Activated CD4-positive, alpha-beta T cell treated with anti-CD3 and anti-CD28 coated beads, Interleukin-2, amount 10 ng/mL, durations not matched to agents 7 days and 5 days (primary cell): ENCODE measurements at regions not wholly inside any gene's neighbourhood (a gene's known extent, or its start where the extent isn't known, plus 50 kb on each side); places are given as distances from the start of the nearest gene placed in this dataset.

Experiments
- CTCF ChIA-PET: fragments of 350-600 bp; sonication (Branson Sonifier 250); formaldehyde crosslinking; loops from one replicate; lab custom pipeline; 2021; ENCODE audit warnings: antibody characterized with exemption; lab: Charles Lee
- POLR2A ChIA-PET: fragments of 350-600 bp; sonication (Branson Sonifier 250); formaldehyde crosslinking; loops from one replicate; lab custom pipeline; 2021; ENCODE audit warnings: antibody characterized with exemption; lab: Charles Lee
- DNase-seq: peaks from one replicate; pipeline ENCODE4 v3.0.0-alpha.2; 2020
- H3K27ac Mint-ChIP-seq: one replicate; pipeline ENCODE4 v1.8.0; 2021; ENCODE audit warnings: mild to moderate bottlenecking, moderate library complexity, mixed read lengths
- H3K27me3 Mint-ChIP-seq: one replicate; pipeline ENCODE4 v1.8.0; 2021; ENCODE audit warnings: mixed read lengths
- H3K36me3 Mint-ChIP-seq: one replicate; pipeline ENCODE4 v1.8.0; 2021; ENCODE audit warnings: low read depth, mixed read lengths
- H3K4me1 Mint-ChIP-seq: one replicate; pipeline ENCODE4 v1.8.0; 2021; ENCODE audit warnings: mixed read lengths
- H3K4me3 Mint-ChIP-seq: one replicate; pipeline ENCODE4 v1.8.0; 2021; ENCODE audit warnings: mild to moderate bottlenecking, moderate library complexity, mixed read lengths
- H3K9me3 Mint-ChIP-seq: one replicate; pipeline ENCODE4 v1.8.0; 2021; ENCODE audit warnings: mixed read lengths

- peak; percentile 31 for DNase-seq
- no peaks in the 10 kb centered on the region for H3K27me3 Mint-ChIP-seq
- CTCF ChIA-PET, result interaction anchor here (1.0 to 2.7 kb wide), 2 partner anchors 12 to 19 kb away, joined by 4 to 6 read pairs; no protein-coding TSS in a partner anchor
- no peak overlapping the region for H3K4me3 Mint-ChIP-seq
- H3K9me3 Mint-ChIP-seq, result no peaks in the 10 kb centered on the region
- H3K27ac Mint-ChIP-seq, result no peak overlapping the region
- POLR2A ChIA-PET, result no interaction called here
- H3K4me1 Mint-ChIP-seq, result peaks cover 60% of the 10 kb centered on the region
- H3K36me3 Mint-ChIP-seq, result peaks cover 30% of the 10 kb centered on the region
Measured at GRCh38 chr6:144585217-144585814, 300.2 kb downstream of the UTRN start.

GRCh38 chr6:144586986-144587385 is 301.9 kb downstream of the UTRN start:
- no peak for DNase-seq
- CTCF ChIA-PET, result interaction anchor here (1.7 kb wide), 1 partner anchor 10 kb away, joined by 4 read pairs; no protein-coding TSS in a partner anchor
- Mint-ChIP-seq H3K27me3 (no peaks in the 10 kb centered on the region), H3K27ac (no peak overlapping the region), H3K9me3 (no peaks in the 10 kb centered on the region), H3K36me3 (peaks cover 27% of the 10 kb centered on the region), H3K4me3 (no peak overlapping the region), H3K4me1 (peaks cover 46% of the 10 kb centered on the region)
- POLR2A ChIA-PET, result no interaction called here

GRCh38 chr6:144588697-144589325 is 303.7 kb downstream of the UTRN start:
- ChIA-PET CTCF (interaction anchor here (0.6 to 1.7 kb wide), 3 partner anchors 8 to 70 kb away, joined by 3 to 5 read pairs (median 4); no protein-coding TSS in a partner anchor), POLR2A (no interaction called here)
- Mint-ChIP-seq H3K4me3 (no peak overlapping the region), H3K27me3 (no peaks in the 10 kb centered on the region), H3K9me3 (peaks cover 4% of the 10 kb centered on the region), H3K4me1 (peaks cover 31% of the 10 kb centered on the region), H3K27ac (no peak overlapping the region), H3K36me3 (peaks cover 40% of the 10 kb centered on the region)
- DNase-seq, result no peak

- DNase-seq, result no peak
- peaks cover 4% of the 10 kb centered on the region for H3K9me3 Mint-ChIP-seq
- CTCF ChIA-PET, result interaction anchor here (1.0 kb wide), 1 partner anchor 24 kb away, joined by 3 read pairs; no protein-coding TSS in a partner anchor
- no peak overlapping the region for H3K4me3 Mint-ChIP-seq
- peaks cover 43% of the 10 kb centered on the region for H3K36me3 Mint-ChIP-seq
- no peaks in the 10 kb centered on the region for H3K27me3 Mint-ChIP-seq
- peaks cover 19% of the 10 kb centered on the region for H3K4me1 Mint-ChIP-seq
- POLR2A ChIA-PET, result interaction anchor here (0.6 kb wide), 2 partner anchors 220 to 1620 kb away, joined by 3 to 5 read pairs; no protein-coding TSS in a partner anchor
- no peak overlapping the region for H3K27ac Mint-ChIP-seq
Measured at GRCh38 chr6:144590532-144590931, 305.4 kb downstream of the UTRN start.

GRCh38 chr6:144593392-144593791 is 308.3 kb downstream of the UTRN start:
- H3K4me3 Mint-ChIP-seq, result no peak overlapping the region
- DNase-seq, result no peak
- H3K27me3 Mint-ChIP-seq, result no peaks in the 10 kb centered on the region
- ChIA-PET CTCF (no interaction called here), POLR2A (no interaction called here)
- no peak overlapping the region for H3K27ac Mint-ChIP-seq
- H3K9me3 Mint-ChIP-seq, result peaks cover 8% of the 10 kb centered on the region
- H3K4me1 Mint-ChIP-seq, result peaks cover 9% of the 10 kb centered on the region
- H3K36me3 Mint-ChIP-seq, result peaks cover 45% of the 10 kb centered on the region

- ChIA-PET POLR2A (no interaction called here), CTCF (interaction anchor here (0.9 kb wide), 1 partner anchor 1916 kb away, joined by 3 read pairs; no protein-coding TSS in a partner anchor)
- Mint-ChIP-seq H3K27ac (no peak overlapping the region), H3K36me3 (peaks cover 47% of the 10 kb centered on the region), H3K4me1 (peaks cover 13% of the 10 kb centered on the region), H3K4me3 (no peak overlapping the region), H3K27me3 (no peaks in the 10 kb centered on the region), H3K9me3 (peaks cover 8% of the 10 kb centered on the region)
- no peak for DNase-seq
Measured at GRCh38 chr6:144594585-144594984, 309.4 kb downstream of the UTRN start.

- H3K36me3 Mint-ChIP-seq, result peaks cover 49% of the 10 kb centered on the region
- peaks cover 13% of the 10 kb centered on the region for H3K4me1 Mint-ChIP-seq
- ChIA-PET CTCF (no interaction called here), POLR2A (no interaction called here)
- H3K4me3 Mint-ChIP-seq, result no peak overlapping the region
- H3K27me3 Mint-ChIP-seq, result no peaks in the 10 kb centered on the region
- DNase-seq, result no peak
- H3K27ac Mint-ChIP-seq, result no peak overlapping the region
- peaks cover 11% of the 10 kb centered on the region for H3K9me3 Mint-ChIP-seq
Measured at GRCh38 chr6:144595266-144595665, 310.1 kb downstream of the UTRN start.

- Mint-ChIP-seq H3K9me3 (peaks cover 19% of the 10 kb centered on the region), H3K27me3 (no peaks in the 10 kb centered on the region), H3K27ac (no peak overlapping the region), H3K4me1 (peaks cover 27% of the 10 kb centered on the region), H3K4me3 (no peak overlapping the region), H3K36me3 (peaks cover 52% of the 10 kb centered on the region)
- POLR2A ChIA-PET, result no interaction called here
- DNase-seq, result no peak
- CTCF ChIA-PET, result interaction anchor here (0.6 to 1.4 kb wide), 2 partner anchors 14 to 446 kb away, joined by 4 to 6 read pairs; no protein-coding TSS in a partner anchor
Measured at GRCh38 chr6:144597511-144597910, 312.4 kb downstream of the UTRN start.

GRCh38 chr6:144599615-144600014 is 314.5 kb downstream of the UTRN start:
- Mint-ChIP-seq H3K4me3 (no peak overlapping the region), H3K9me3 (peaks cover 15% of the 10 kb centered on the region), H3K27me3 (no peaks in the 10 kb centered on the region), H3K36me3 (peaks cover 44% of the 10 kb centered on the region), H3K4me1 (peaks cover 40% of the 10 kb centered on the region), H3K27ac (no peak overlapping the region)
- CTCF ChIA-PET, result no interaction called here
- DNase-seq, result no peak
- POLR2A ChIA-PET, result interaction anchor here (0.7 kb wide), 1 partner anchor 1164 kb away, joined by 3 read pairs; no protein-coding TSS in a partner anchor

- H3K4me3 Mint-ChIP-seq, result no peak overlapping the region
- CTCF ChIA-PET, result no interaction called here
- no peaks in the 10 kb centered on the region for H3K27me3 Mint-ChIP-seq
- no peak for DNase-seq
- peaks cover 15% of the 10 kb centered on the region for H3K9me3 Mint-ChIP-seq
- POLR2A ChIA-PET, result no interaction called here
- H3K27ac Mint-ChIP-seq, result no peak overlapping the region
- peaks cover 37% of the 10 kb centered on the region for H3K4me1 Mint-ChIP-seq
- H3K36me3 Mint-ChIP-seq, result peaks cover 41% of the 10 kb centered on the region
Measured at GRCh38 chr6:144601221-144601620, 316.1 kb downstream of the UTRN start.

GRCh38 chr6:144602523-144603180 is 317.5 kb downstream of the UTRN start:
- CTCF ChIA-PET, result no interaction called here
- Mint-ChIP-seq H3K27ac (peak overlapping the region; percentile 63), H3K36me3 (peaks cover 46% of the 10 kb centered on the region), H3K9me3 (peaks cover 15% of the 10 kb centered on the region), H3K4me3 (no peak overlapping the region), H3K4me1 (peaks cover 47% of the 10 kb centered on the region), H3K27me3 (no peaks in the 10 kb centered on the region)
- POLR2A ChIA-PET, result no interaction called here
- peak; percentile 44 for DNase-seq

GRCh38 chr6:144606083-144606482 is 320.9 kb downstream of the UTRN start:
- ChIA-PET POLR2A (no interaction called here), CTCF (no interaction called here)
- Mint-ChIP-seq H3K4me1 (peaks cover 50% of the 10 kb centered on the region), H3K36me3 (peaks cover 48% of the 10 kb centered on the region), H3K27ac (no peak overlapping the region), H3K27me3 (peaks cover 2% of the 10 kb centered on the region), H3K4me3 (no peak overlapping the region), H3K9me3 (peaks cover 10% of the 10 kb centered on the region)
- DNase-seq, result no peak
